Sciatic nerve (tissue), 2 donors: ENCODE measurements at regions not wholly inside any gene's neighbourhood (a gene's known extent, or its start where the extent isn't known, plus 50 kb on each side); places are given as distances from the start of the nearest gene placed in this dataset.

Experiments
- ATAC-seq: fragments of 200-7000 bp; cut with Tn5 transposase; one replicate; pipeline ENCODE4 v1.9.1; 2020; ENCODE audit warnings: mild to moderate bottlenecking, moderate library complexity
- DNase-seq: peaks from one replicate; pipeline ENCODE4 v3.0.0-alpha.2; 2020; ENCODE audit warnings: low spot score
- intact Hi-C: fragments of 100-400 bp; cut with DNase I; formaldehyde crosslinking; loops from one replicate; pipeline ENCODE4 v1.14.2; 2022
- donor health status: DM: no; HTN: no; CAD: no.
- donor health status: DM: no; HTN: no; CAD: no.

DNA sequence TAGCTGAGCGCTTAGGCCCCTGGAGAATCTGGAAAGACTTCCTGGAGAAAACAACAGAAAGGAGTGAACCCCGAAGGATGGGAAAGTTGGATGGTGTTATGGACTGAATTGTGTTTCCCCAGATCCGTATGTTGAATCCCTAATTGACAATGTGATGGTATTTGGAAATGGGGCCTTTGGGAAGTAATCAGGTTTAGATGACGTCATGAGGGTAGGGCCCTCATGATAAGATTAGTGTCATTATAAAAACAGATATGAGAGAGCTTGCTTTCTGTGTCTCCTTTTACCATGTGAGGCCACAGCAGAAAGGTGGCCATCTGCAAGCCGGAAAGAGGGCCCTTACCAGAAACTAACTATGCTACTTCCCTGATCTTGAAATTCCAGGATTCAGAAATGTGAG, 159.5 kb downstream of the QDPR start:
- intact Hi-C loops, result no loop called here
- ATAC-seq (no peak), DNase-seq (no peak)

DNA sequence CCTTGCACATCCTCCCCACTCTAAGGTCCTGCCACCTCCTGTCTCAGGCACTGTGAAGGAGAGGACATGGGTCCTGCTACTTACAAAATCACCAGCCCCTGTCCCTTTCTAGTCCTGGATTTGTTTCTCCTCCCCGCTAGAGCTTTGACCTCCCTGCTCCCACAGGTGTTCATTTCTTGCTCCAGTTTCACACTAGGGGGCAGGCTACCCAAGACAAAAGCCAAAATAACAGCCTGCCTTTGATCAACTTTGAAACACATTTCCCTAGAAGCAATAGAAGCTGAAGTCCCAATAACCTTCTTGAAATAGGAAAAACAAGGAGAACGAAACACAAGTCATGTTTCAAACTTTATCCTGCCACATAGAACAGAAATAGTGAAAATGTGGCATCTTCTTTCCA, 164.4 kb downstream of the QDPR start:
- peak; percentile 57 for ATAC-seq
- intact Hi-C loops, result no loop called here

GRCh38 chr4:17339376-17339775, 172.5 kb downstream of the QDPR start:
- intact Hi-C loops, result no loop called here
- DNase-seq (no peak), ATAC-seq (no peak)

More for the DNA sequence above, 164.4 kb downstream of the QDPR start:
- no peak for DNase-seq

GRCh38 chr4:17336986-17337385, 174.9 kb downstream of the QDPR start:
- DNase-seq, result no peak
- ATAC-seq, result no peak
- intact Hi-C loops, result no loop called here

- DNase-seq (no peak), ATAC-seq (no peak)
- intact Hi-C loops, result no loop called here
Observed at GRCh38 chr4:17336524-17336961, 175.3 kb downstream of the QDPR start.

DNA sequence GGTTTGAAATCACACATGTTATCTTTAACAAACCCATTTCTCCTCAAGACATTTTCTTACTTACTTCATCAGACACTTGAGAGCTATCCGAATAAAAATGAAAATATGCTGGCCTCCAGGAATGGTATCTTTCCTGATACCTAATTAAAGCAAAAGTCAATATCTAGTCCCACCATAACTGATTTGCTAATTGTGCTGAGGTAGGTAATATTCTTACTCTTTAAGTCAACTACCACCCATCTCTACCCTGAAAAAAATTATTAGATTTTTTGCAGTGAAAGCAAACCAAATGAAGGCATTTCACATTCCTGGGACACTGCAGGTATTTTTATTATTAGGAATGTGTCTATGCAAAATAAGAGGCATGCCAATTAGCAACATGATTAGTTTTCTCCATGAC, 175.8 kb downstream of the QDPR start:
- intact Hi-C loops, result no loop called here
- DNase-seq (no peak), ATAC-seq (no peak)

DNA sequence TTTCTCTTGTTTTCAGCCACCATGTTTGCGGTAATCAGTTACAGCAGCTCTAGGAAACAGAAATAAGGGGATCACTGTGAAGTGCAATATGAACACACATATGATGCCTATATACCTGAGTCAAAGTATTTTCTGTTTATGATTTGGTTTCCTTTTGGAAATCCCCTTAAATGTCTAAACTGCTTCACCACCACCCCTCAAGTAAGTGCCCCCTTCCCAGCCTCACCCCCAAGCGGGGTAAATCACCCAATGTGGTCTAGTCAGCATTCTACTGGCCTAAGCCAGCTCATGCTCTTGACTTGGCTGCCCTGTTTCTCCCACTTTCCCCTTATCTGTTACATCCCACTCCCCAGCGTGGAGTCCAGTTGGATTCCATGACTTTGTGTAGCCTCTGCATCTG, 176.5 kb downstream of the QDPR start:
- ATAC-seq, result no peak
- intact Hi-C loops, result no loop called here
- no peak for DNase-seq

- ATAC-seq, result no peak
- intact Hi-C loops, result no loop called here
- no peak for DNase-seq
Observed at GRCh38 chr4:17332478-17332877, 179.4 kb downstream of the QDPR start.

DNA sequence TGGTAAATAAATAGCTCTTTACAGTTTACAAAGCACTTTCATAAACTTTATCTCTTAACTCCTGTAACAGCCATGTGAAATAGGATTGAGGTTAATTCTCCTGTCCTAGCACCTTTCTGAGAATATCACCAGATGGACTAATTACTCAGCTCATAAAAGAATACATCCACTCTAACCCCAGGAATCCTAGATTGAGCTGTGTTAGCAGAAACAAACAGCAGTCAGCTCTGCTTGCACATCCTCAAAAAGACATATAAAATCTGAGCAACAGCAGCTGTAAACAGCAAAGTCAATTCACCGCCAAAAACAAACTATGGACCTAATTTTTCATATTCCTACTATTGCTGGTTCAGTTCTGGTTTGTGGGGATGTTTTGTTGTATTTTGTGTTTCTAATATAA, 182.8 kb downstream of the QDPR start:
- no peak for DNase-seq
- no peak for ATAC-seq
- intact Hi-C loops, result no loop called here

DNA sequence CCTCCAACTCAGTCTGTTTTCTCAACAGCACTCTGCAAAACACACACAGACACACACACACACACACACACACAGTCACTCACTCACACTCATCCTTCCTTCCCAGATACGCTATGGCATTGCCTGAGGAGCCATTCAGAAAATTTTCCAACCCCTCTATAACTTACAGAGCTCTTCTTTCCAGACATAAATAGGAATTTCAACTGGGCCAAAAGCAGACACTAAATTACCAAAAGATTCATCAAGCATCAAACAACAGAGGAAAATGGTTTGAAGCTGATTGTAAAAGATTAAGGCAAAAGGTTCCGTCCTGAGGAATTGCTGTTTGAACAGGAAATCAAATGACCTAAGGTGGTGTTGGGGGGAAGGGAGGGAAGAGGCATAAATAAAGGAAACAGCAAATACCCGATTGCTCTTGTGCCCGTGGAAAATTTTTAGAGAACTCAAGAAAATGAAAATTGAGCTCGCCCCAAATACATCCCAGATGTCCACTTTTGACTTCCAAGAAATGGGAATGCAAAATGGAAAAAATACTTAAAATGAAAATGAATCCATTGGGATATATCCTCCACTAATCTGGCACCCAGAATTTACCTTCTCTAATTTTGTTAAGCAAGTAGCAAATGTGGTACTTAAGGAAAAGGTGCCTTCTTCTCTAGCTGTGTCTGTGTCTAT, 183.6 kb downstream of the QDPR start:
- intact Hi-C loops, result no loop called here
- peak; percentile 23 for ATAC-seq
- DNase-seq, result no peak

DNA sequence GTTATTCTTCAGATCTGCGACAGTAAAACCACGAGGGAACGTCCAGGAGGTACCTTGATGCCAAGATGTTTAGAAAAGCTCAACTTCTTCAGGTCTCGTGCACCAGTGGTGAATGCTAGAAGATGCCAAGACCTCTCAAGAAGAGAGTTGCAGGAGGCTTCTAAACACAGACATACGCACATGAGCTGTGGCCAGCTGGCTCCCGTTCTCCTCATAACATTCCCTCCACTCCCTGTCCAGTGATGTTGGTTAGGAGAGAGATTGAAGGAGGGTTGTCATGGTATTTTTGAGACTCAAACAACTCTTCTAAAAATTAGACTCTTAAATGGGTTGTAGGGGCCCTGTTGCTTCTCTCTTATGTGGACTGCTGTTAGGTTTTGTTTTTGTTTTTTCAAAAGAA, 184.3 kb downstream of the QDPR start:
- intact Hi-C loops, result no loop called here
- ATAC-seq, result peak; percentile 67
- DNase-seq, result no peak

- intact Hi-C loops, result no loop called here
- ATAC-seq, result no peak
- DNase-seq, result no peak
Observed at GRCh38 chr4:17326756-17327155, 185.1 kb downstream of the QDPR start.

- intact Hi-C loops, result no loop called here
- DNase-seq (no peak), ATAC-seq (no peak)
Observed at GRCh38 chr4:17325098-17325497, 186.8 kb downstream of the QDPR start.

- ATAC-seq (peak; percentile 76), DNase-seq (peak; percentile 71)
- intact Hi-C loops, result no loop called here
Observed at GRCh38 chr4:17324386-17324830, 187.5 kb downstream of the QDPR start.

DNA sequence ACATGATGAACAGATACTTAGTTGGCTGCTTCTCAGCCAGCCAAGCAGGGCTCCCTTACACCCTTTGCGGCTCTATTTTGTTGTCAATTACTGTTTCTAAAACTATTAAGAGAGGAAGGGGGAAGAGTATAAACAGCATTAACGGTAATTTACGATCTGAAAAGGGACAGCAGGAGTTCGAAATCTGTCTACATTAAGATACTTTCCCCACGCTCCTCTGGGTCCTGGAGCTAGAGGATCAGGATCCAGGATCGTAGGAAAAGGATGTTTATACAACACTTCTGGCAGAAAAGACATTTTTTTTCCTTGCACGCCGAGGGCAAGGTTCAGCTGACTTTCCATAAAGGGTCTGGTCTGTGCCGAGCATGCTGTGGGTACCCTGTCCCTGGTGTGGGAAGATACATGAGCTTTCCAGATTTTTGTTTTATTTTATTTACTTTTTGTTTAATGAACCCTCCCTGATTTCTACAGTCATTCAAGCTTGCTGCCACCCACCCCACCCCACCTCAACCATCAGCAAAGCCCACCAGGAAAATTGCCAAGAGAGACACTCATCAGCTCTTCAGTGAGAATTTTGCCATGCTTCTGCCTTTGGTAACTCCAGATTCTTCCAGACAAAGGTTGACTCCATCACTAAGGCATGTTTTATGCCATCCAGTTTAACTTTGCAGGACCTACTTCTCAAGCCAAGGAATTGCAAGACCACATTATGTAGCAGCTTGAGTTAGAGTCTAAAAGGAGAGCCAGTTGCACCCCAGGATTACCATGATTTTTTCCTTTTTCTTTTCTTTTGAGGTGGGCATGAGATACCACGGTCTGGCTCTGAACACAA, 188.1 kb downstream of the QDPR start:
- DNase-seq (no peak), ATAC-seq (peak; percentile 48)
- intact Hi-C loops, result no loop called here

- intact Hi-C loops, result no loop called here
- no peak for ATAC-seq
- no peak for DNase-seq
Observed at GRCh38 chr4:17322514-17322913, 189.4 kb downstream of the QDPR start.

- intact Hi-C loops, result no loop called here
- DNase-seq (no peak), ATAC-seq (no peak)
Observed at GRCh38 chr4:17320046-17320445, 191.8 kb downstream of the QDPR start.

DNA sequence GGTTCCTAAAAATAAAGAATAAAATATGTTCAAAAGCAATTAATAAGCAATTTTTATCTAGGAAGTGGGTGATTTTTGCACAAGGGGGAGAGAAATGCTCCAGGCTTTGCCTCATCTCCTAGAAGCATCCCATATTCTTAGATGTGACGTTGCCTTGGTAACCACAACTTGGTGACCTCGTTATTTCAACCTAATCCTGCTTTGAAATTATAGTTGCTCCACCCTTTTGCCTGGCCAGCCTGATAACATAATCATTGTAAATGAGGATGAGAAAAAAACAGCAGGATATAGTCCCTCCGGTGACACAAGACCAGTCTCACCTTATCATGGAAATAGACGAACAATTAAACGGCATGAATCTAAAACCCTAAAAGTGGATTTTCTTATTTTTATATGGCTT, 194.4 kb downstream of the QDPR start:
- DNase-seq (no peak), ATAC-seq (no peak)
- intact Hi-C loops, result no loop called here

- no peak for DNase-seq
- intact Hi-C loops, result no loop called here
- no peak for ATAC-seq
Observed at GRCh38 chr4:17316566-17316965, 195.3 kb downstream of the QDPR start.

GRCh38 chr4:17315459-17315858, 196.4 kb downstream of the QDPR start:
- no peak for ATAC-seq
- intact Hi-C loops, result no loop called here
- no peak for DNase-seq

- intact Hi-C loops, result no loop called here
- DNase-seq (no peak), ATAC-seq (no peak)
Observed at GRCh38 chr4:17313194-17313593, 198.7 kb downstream of the QDPR start.
